Vagina (tissue), 2 donors: ENCODE measurements at regions not wholly inside any gene's neighbourhood (a gene's known extent, or its start where the extent isn't known, plus 50 kb on each side); places are given as distances from the start of the nearest gene placed in this dataset.

Experiments
- DNase-seq, 2 donors: peaks; one replicate each; pipeline ENCODE4 v3.0.0-alpha.2; 2017; ENCODE audit errors: extremely low spot score in 2 of 2
- H3K27ac ChIP-seq: fragments of 200-600 bp; sonication (generic); one replicate; pipeline ENCODE4 v1.5.1; 2019
- H3K27me3 ChIP-seq: fragments of 200-600 bp; sonication (generic); one replicate; pipeline ENCODE4 v1.5.1; 2019
- H3K36me3 ChIP-seq, 2 donors: fragments of 200-600 bp; sonication (generic); one replicate each; pipeline ENCODE4 v1.5.1; 2017 to 2019
- H3K4me1 ChIP-seq: fragments of 200-600 bp; sonication (generic); one replicate; pipeline ENCODE4 v1.5.1; 2019
- H3K4me3 ChIP-seq, 2 donors: fragments of 200-600 bp; sonication (generic); 1 replicate in 1 of 2; 2 replicates in 1 of 2; pipeline ENCODE4 v1.5.1; 2016 to 2019
- H3K9me3 ChIP-seq: fragments of 200-600 bp; sonication (generic); one replicate; pipeline ENCODE4 v1.5.1; 2019
- POLR2A ChIP-seq, 2 donors: fragments of 450-650 bp; IDR thresholded peaks; one replicate each; pipeline ENCODE4 v1.6.1; 2017; ENCODE audit warnings: antibody characterized with exemption in 2 of 2, mild to moderate bottlenecking in 2 of 2, moderate library complexity in 2 of 2
- POLR2AphosphoS5 ChIP-seq, 2 donors: sonication (generic); formaldehyde crosslinking; IDR thresholded peaks; one replicate each; pipeline ENCODE4 v1.9.0; 2017; ENCODE audit warnings: antibody characterized with exemption in 2 of 2, mild to moderate bottlenecking in 2 of 2, low read depth in 1 of 2; ENCODE audit not compliant: insufficient read depth in 1 of 2
- intact Hi-C: fragments of 100-400 bp; cut with DNase I; formaldehyde crosslinking; loops from one replicate; pipeline ENCODE4 v1.15.1; 2023
- TF ChIP-seq, protein P1 (sequence below), 3 experiments: fragments of 450-650 bp in 2 of 3; fragments of 200-600 bp in 1 of 3; sonication (generic) in 1 of 3; IDR thresholded peaks; one replicate each; pipeline ENCODE4 v1.5.1; 2017 to 2019; ENCODE audit warnings: antibody characterized with exemption in 3 of 3, mild to moderate bottlenecking in 2 of 3, moderate library complexity in 2 of 3

DNA sequence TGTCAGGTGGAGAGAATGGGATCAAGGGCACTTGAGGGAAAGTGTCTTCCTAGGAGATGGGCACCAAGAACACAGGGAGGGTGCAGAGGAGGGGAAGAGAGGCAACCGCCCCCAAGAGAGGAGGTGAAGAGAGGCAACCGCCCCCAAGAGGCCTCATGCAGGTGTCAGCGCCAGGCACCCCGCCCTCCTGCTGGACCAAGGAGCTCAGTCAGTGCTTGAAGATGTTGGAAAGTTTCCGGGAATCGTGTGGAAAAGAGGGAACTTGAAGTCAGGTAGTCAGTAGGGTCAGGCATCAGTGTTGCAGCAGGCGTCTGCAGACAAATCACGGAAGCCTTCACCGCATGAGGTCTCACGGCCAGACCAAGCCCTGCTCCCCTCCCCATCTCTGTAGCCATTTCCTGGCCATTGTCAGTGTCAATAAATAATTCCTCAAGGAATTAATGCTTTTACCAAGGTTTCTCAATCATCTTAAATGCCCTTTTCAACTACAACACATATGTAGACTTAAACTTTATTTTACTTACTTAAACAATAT lies 353.1 kb downstream of the EIPR1 start:
- H3K4me1 ChIP-seq: no peaks in the 10 kb centered on the region
- no peak overlapping the region for H3K27ac ChIP-seq
- H3K36me3 ChIP-seq: no peaks in the 10 kb centered on the region
- intact Hi-C loops: no loop called here
- H3K27me3 ChIP-seq: no peaks in the 10 kb centered on the region
- peak; percentile 70 to 72 for DNase-seq
- H3K9me3 ChIP-seq: no peaks in the 10 kb centered on the region
- TF ChIP-seq POLR2A (IDR thresholded peaks at IDR 0.05): no peak
- no peak for TF ChIP-seq POLR2AphosphoS5 (IDR thresholded peaks at IDR 0.05; ENCODE audit: insufficient read depth in 1 of 2, low read depth in 1 of 2)
- TF ChIP-seq, protein P1, sequence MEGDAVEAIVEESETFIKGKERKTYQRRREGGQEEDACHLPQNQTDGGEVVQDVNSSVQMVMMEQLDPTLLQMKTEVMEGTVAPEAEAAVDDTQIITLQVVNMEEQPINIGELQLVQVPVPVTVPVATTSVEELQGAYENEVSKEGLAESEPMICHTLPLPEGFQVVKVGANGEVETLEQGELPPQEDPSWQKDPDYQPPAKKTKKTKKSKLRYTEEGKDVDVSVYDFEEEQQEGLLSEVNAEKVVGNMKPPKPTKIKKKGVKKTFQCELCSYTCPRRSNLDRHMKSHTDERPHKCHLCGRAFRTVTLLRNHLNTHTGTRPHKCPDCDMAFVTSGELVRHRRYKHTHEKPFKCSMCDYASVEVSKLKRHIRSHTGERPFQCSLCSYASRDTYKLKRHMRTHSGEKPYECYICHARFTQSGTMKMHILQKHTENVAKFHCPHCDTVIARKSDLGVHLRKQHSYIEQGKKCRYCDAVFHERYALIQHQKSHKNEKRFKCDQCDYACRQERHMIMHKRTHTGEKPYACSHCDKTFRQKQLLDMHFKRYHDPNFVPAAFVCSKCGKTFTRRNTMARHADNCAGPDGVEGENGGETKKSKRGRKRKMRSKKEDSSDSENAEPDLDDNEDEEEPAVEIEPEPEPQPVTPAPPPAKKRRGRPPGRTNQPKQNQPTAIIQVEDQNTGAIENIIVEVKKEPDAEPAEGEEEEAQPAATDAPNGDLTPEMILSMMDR (IDR thresholded peaks at IDR 0.05): no peak
- no peak overlapping the region for H3K4me3 ChIP-seq

DNA sequence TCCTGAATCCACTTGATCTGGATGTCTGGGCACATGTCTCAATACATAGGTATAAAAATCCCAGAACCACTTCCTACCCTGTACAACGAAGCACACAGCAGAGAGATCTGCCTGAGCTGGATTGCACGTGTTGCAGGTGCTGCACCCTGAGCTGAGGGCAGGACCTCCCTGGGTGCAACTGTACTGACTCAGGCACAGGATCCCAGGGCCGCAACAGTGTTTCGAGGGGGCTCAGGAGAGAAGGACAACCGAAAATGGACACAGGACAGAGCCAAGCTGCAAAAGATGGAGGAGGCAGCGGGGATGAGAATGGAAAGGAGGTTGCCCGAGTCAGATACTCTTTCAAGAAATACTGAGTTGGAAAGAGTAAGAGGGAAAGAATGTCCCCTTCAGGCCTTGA lies 354.1 kb downstream of the EIPR1 start:
- intact Hi-C loops: no loop called here
- Histone ChIP-seq H3K4me3 (no peak overlapping the region), H3K27me3 (no peaks in the 10 kb centered on the region), H3K36me3 (no peaks in the 10 kb centered on the region), H3K9me3 (no peaks in the 10 kb centered on the region), H3K4me1 (no peaks in the 10 kb centered on the region), H3K27ac (no peak overlapping the region)
- TF ChIP-seq, protein P1 (IDR thresholded peaks at IDR 0.05): no peak
- no peak for TF ChIP-seq POLR2AphosphoS5 (IDR thresholded peaks at IDR 0.05; ENCODE audit: insufficient read depth in 1 of 2, low read depth in 1 of 2)
- peak; percentile 47 to 58 for DNase-seq

DNA sequence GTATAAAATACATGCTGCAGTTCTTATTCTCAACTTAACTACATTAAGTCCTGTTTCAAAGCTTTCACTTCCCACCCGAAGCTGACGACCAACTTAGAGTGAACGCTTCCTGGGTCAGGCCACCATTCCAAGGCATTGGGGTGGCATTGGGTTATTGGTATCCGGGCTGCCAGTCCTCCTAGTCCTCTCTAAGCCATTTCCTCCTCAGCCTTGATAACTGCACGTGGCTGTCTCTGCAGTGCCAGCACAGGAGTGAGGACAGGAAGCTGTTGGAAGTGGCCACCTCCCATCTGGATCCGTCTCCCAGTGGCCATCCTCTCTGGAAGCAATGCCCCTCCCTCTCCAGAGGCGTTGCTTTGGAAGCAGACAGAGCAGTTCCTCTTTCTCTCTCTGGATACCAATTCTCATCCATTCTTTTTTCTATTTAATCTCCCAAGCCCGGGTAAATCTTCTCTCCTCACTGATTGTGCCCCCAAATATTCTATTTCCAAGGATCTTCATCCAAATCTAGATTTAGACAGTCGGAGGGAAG lies 354.7 kb downstream of the EIPR1 start:
- H3K4me3 ChIP-seq: no peak overlapping the region
- H3K27ac ChIP-seq: no peak overlapping the region
- intact Hi-C loops: no loop called here
- peak; percentile 25 to 94 for DNase-seq
- no peaks in the 10 kb centered on the region for H3K9me3 ChIP-seq
- H3K4me1 ChIP-seq: no peaks in the 10 kb centered on the region
- H3K36me3 ChIP-seq: no peaks in the 10 kb centered on the region
- H3K27me3 ChIP-seq: no peaks in the 10 kb centered on the region
- TF ChIP-seq, protein P1 (IDR thresholded peaks at IDR 0.05): no peak
- TF ChIP-seq POLR2AphosphoS5 (IDR thresholded peaks at IDR 0.05; ENCODE audit: insufficient read depth in 1 of 2, low read depth in 1 of 2) (no peak), POLR2A (IDR thresholded peaks at IDR 0.05) (no peak)

DNA sequence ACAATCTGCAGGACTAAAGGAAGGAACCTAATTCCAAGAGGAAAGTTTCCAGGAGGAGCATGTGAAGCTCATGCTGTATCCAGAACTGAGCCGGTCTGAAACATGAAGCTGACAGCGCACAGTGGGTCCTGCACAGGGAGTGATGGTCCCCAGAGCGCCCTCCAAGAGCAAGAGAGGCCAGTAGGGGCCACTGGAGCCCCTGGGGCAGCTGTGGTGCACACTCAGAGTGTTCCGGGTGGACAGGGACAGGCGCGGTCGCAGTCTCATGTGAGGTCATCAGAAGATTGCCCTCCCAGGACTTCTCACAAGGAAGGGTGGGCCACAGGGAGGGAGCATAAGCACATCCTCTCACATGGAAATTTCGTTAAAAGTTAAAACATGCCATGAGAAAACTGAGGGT lies 355.9 kb downstream of the EIPR1 start:
- intact Hi-C loops: no loop called here
- no peaks in the 10 kb centered on the region for H3K27me3 ChIP-seq
- peak in 1 of 2 donors; percentile 95 for DNase-seq
- no peak overlapping the region for H3K4me3 ChIP-seq
- H3K4me1 ChIP-seq: no peaks in the 10 kb centered on the region
- H3K9me3 ChIP-seq: no peaks in the 10 kb centered on the region
- TF ChIP-seq, protein P1 (IDR thresholded peaks at IDR 0.05): no peak
- TF ChIP-seq POLR2A (IDR thresholded peaks at IDR 0.05): no peak
- TF ChIP-seq POLR2AphosphoS5 (IDR thresholded peaks at IDR 0.05; ENCODE audit: insufficient read depth in 1 of 2, low read depth in 1 of 2): no peak
- no peaks in the 10 kb centered on the region for H3K36me3 ChIP-seq
- H3K27ac ChIP-seq: no peak overlapping the region

DNA sequence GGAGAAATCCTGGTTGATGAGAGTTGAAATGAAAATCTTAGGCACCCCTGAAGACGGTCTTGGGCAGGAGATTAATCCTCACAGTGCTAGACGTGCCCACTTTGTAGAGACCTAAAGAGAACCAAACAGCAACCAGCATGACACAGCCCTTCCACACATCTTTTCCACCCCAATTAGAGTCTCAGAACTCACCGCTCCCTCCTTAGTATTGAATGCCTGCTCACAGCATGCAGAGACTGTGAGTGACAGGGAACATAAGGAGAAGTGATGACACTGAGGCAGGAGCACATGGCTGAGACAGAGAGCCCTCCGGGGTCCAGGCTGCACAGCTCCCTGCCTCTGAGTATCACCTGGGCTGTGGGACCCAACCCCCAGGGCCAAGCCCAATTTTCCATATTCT lies 367.6 kb downstream of the EIPR1 start:
- Histone ChIP-seq H3K27ac (no peak overlapping the region), H3K36me3 (no peaks in the 10 kb centered on the region), H3K27me3 (no peaks in the 10 kb centered on the region), H3K4me1 (no peaks in the 10 kb centered on the region), H3K9me3 (peaks cover 4% of the 10 kb centered on the region), H3K4me3 (no peak overlapping the region)
- TF ChIP-seq POLR2A (IDR thresholded peaks at IDR 0.05): no peak
- TF ChIP-seq, protein P1 (IDR thresholded peaks at IDR 0.05): no peak
- DNase-seq: no peak
- intact Hi-C loops: no loop called here
